Activated CD4-positive, CD25-positive, alpha-beta regulatory T cell treated with anti-CD3 and anti-CD28 coated beads, Interleukin-2, amount 50 U/mL, for 72 hours (primary cell): ENCODE measurements at regions not wholly inside any gene's neighbourhood (a gene's known extent, or its start where the extent isn't known, plus 50 kb on each side); places are given as distances from the start of the nearest gene placed in this dataset.

Experiments used
- DNase-seq: peaks from one replicate; pipeline ENCODE4 v3.0.0; 2021

- DNase-seq = no peak
Measured at GRCh38 chr13:40404967-40405716, 261.3 kb downstream of the FOXO1 start.

- no peak for DNase-seq
Measured at GRCh38 chr13:40406405-40407120, 259.9 kb downstream of the FOXO1 start.

- DNase-seq = no peak
Measured at GRCh38 chr13:40407567-40407966, 258.9 kb downstream of the FOXO1 start.

GRCh38 chr13:40408602-40409001, 257.8 kb downstream of the FOXO1 start:
- DNase-seq = no peak

GRCh38 chr13:40409278-40409677, 257.2 kb downstream of the FOXO1 start:
- DNase-seq = no peak

GRCh38 chr13:40410315-40410714, 256.1 kb downstream of the FOXO1 start:
- DNase-seq = no peak

- no peak for DNase-seq
Measured at GRCh38 chr13:40420160-40420740, 246.2 kb downstream of the FOXO1 start.

GRCh38 chr13:40422588-40423235, 243.7 kb downstream of the FOXO1 start:
- DNase-seq = no peak

GRCh38 chr13:40428354-40428753, 238.1 kb downstream of the FOXO1 start:
- DNase-seq = no peak

GRCh38 chr13:40429706-40430545, 236.5 kb downstream of the FOXO1 start:
- no peak for DNase-seq

- no peak for DNase-seq
Measured at GRCh38 chr13:40432018-40432978, 234.1 kb downstream of the FOXO1 start.

- DNase-seq = no peak
Measured at GRCh38 chr13:40433001-40433400, 233.4 kb downstream of the FOXO1 start.

- DNase-seq = peak; percentile 47
Measured at GRCh38 chr13:40433577-40433976, 232.9 kb downstream of the FOXO1 start.

- no peak for DNase-seq
Measured at GRCh38 chr13:40434516-40435397, 231.7 kb downstream of the FOXO1 start.

- no peak for DNase-seq
Measured at GRCh38 chr13:40438022-40438680, 228.3 kb downstream of the FOXO1 start.

GRCh38 chr13:40438999-40439797, 227.2 kb downstream of the FOXO1 start:
- no peak for DNase-seq

GRCh38 chr13:40439928-40440327, 226.5 kb downstream of the FOXO1 start:
- DNase-seq = no peak

- DNase-seq = no peak
Measured at GRCh38 chr13:40440990-40441820, 225.2 kb downstream of the FOXO1 start.
